IMR-90 (cell line): ENCODE measurements at regions not wholly inside any gene's neighbourhood (a gene's known extent, or its start where the extent isn't known, plus 50 kb on each side); places are given as distances from the start of the nearest gene placed in this dataset.

Source experiments
- ATAC-seq: fragments of 200-7000 bp; cut with Tn5 transposase; 2 replicates; pipeline ENCODE4 v1.9.1; 2020; ENCODE audit warnings: low read depth, mild to moderate bottlenecking, moderate library complexity
- BruUV-seq: library from RNA; stranded (reverse); fragments of 400-500 nt; replicated peaks from 2 replicates; lab custom pipeline; 2021; lab: Mats Ljungman, UMichigan
- CTCF ChIA-PET: fragments of 300-600 bp; formaldehyde crosslinking; extraction: SDS; loops from one replicate; lab custom pipeline; 2021; ENCODE audit warnings: antibody characterized with exemption; lab: Yijun Ruan, JAX
- POLR2A ChIA-PET: fragments of 300-600 bp; sonication (Branson Sonifier 250); formaldehyde crosslinking; loops from one replicate; lab custom pipeline; 2022; ENCODE audit warnings: antibody characterized with exemption; ENCODE audit not compliant: unreplicated experiment; lab: Charles Lee
- DNase-seq: peaks from one replicate; pipeline ENCODE4 v3.0.0; 2013
- H2AFZ ChIP-seq: replicated peaks from 2 replicates; pipeline ENCODE3; 2013; ENCODE audit warnings: low read length, mild to moderate bottlenecking; ENCODE audit not compliant: poor library complexity
- H2AK5ac ChIP-seq: 2 replicates; pipeline ENCODE4 v1.6.1; 2013; ENCODE audit warnings: low read depth, low read length, inconsistent platforms
- H2AK9ac ChIP-seq: replicated peaks from 2 replicates; pipeline ENCODE3; 2013; ENCODE audit warnings: mild to moderate bottlenecking, low read depth, low read length, moderate library complexity; ENCODE audit not compliant: poor library complexity
- H2BK120ac ChIP-seq: 2 replicates; pipeline ENCODE4 v1.6.1; 2013; ENCODE audit warnings: low read depth, low read length, inconsistent platforms
- H2BK15ac ChIP-seq: 3 replicates; pipeline ENCODE4 v1.6.1; 2013; ENCODE audit warnings: low read depth, low read length, inconsistent platforms
- H2BK20ac ChIP-seq: 2 replicates; pipeline ENCODE4 v1.6.1; 2013; ENCODE audit warnings: low read depth, mild to moderate bottlenecking, inconsistent platforms, low read length, moderate library complexity
- H2BK5ac ChIP-seq: 2 replicates; pipeline ENCODE4 v1.6.1; 2013; ENCODE audit warnings: mild to moderate bottlenecking, low read depth, low read length, inconsistent platforms; ENCODE audit not compliant: poor library complexity, severe bottlenecking
- H3K14ac ChIP-seq: replicated peaks from 2 replicates; pipeline ENCODE4 v1.6.1; 2013; ENCODE audit warnings: low read depth, low read length, inconsistent platforms
- H3K18ac ChIP-seq: 2 replicates; pipeline ENCODE4 v1.6.1; 2013; ENCODE audit warnings: low read depth, low read length, control low read depth
- H3K23ac ChIP-seq: 2 replicates; pipeline ENCODE4 v1.6.1; 2013; ENCODE audit warnings: low read depth, low read length, inconsistent platforms
- H3K27ac ChIP-seq: 2 replicates; pipeline ENCODE4 v1.5.1; 2013; ENCODE audit warnings: mild to moderate bottlenecking, control low read depth, low read length; ENCODE audit not compliant: insufficient read depth
- H3K27me3 ChIP-seq: 2 replicates; pipeline ENCODE4 v1.6.1; 2013; ENCODE audit warnings: low read length; ENCODE audit not compliant: control insufficient read depth, insufficient read depth
- H3K36me3 ChIP-seq: 2 replicates; pipeline ENCODE4 v1.6.1; 2013; ENCODE audit warnings: low read length, mixed read lengths; ENCODE audit not compliant: control insufficient read depth, insufficient read depth
- H3K4ac ChIP-seq: 2 replicates; pipeline ENCODE4 v1.6.1; 2013; ENCODE audit warnings: low read depth, low read length, inconsistent platforms
- H3K4me1 ChIP-seq: 2 replicates; pipeline ENCODE4 v1.6.1; 2013; ENCODE audit warnings: low read length, mixed read lengths; ENCODE audit not compliant: control insufficient read depth, insufficient read depth
- H3K4me2 ChIP-seq: 2 replicates; pipeline ENCODE4 v1.6.1; 2013; ENCODE audit warnings: low read depth, mild to moderate bottlenecking, control low read depth, low read length, moderate library complexity
- H3K4me3 ChIP-seq: 2 replicates; pipeline ENCODE4 v1.5.1; 2013; ENCODE audit warnings: low read depth, mild to moderate bottlenecking, control low read depth, low read length, moderate library complexity; ENCODE audit not compliant: insufficient read depth
- H3K56ac ChIP-seq: 2 replicates; pipeline ENCODE4 v1.6.1; 2013; ENCODE audit warnings: low read length, inconsistent platforms; ENCODE audit not compliant: insufficient read depth; ENCODE audit errors: extremely low read depth
- H3K79me1 ChIP-seq, 2 experiments: 2 replicates each; pipeline ENCODE4 v1.6.1; 2013; ENCODE audit warnings: low read length in 2 of 2, inconsistent platforms in 1 of 2, low read depth in 1 of 2
- H3K9ac ChIP-seq: 2 replicates; pipeline ENCODE4 v1.6.1; 2013; ENCODE audit warnings: low read depth, low read length, control low read depth
- H3K9me1 ChIP-seq: 2 replicates; pipeline ENCODE4 v1.6.1; 2013; ENCODE audit warnings: low read length, inconsistent platforms; ENCODE audit not compliant: insufficient read depth
- H3K9me3 ChIP-seq: 2 replicates; pipeline ENCODE4 v1.6.1; 2013; ENCODE audit warnings: low read length; ENCODE audit not compliant: control insufficient read depth, insufficient read depth
- H4K20me1 ChIP-seq: 2 replicates; pipeline ENCODE4 v1.6.1; 2013; ENCODE audit warnings: low read length, inconsistent platforms; ENCODE audit not compliant: insufficient read depth
- H4K5ac ChIP-seq: 2 replicates; pipeline ENCODE4 v1.6.1; 2013; ENCODE audit warnings: mild to moderate bottlenecking, low read depth, low read length, control low read depth
- H4K8ac ChIP-seq, 2 experiments: 2 replicates each; pipeline ENCODE4 v1.6.1; 2013; ENCODE audit warnings: low read depth in 2 of 2, low read length in 2 of 2, control low read depth in 1 of 2, inconsistent platforms in 1 of 2
- H4K91ac ChIP-seq: 2 replicates; pipeline ENCODE4 v1.6.1; 2013; ENCODE audit warnings: low read depth, low read length, inconsistent platforms; ENCODE audit not compliant: insufficient read depth
- BHLHE40 ChIP-seq: fragments of 150-350 bp; IDR thresholded peaks from 2 replicates; pipeline ENCODE4 v1.6.1; 2016; ENCODE audit warnings: mild to moderate bottlenecking, low read depth, low read length
- CEBPB ChIP-seq: IDR thresholded peaks from 2 replicates; pipeline ENCODE4 v1.6.1; 2012; ENCODE audit warnings: low read depth, low read length, improper control_type of control experiment
- CTCF ChIP-seq: conservative IDR thresholded peaks from 2 replicates; pipeline ENCODE4 v1.5.1; 2012; ENCODE audit warnings: mild to moderate bottlenecking, low read depth, low read length, improper control_type of control experiment
- FOS ChIP-seq: fragments of 150-350 bp; IDR thresholded peaks from 2 replicates; pipeline ENCODE4 v1.6.1; 2016; ENCODE audit warnings: low read depth, low read length
- MAFK ChIP-seq: IDR thresholded peaks from 2 replicates; pipeline ENCODE4 v1.6.1; 2012; ENCODE audit warnings: low read depth, low read length, improper control_type of control experiment
- MXI1 ChIP-seq: IDR thresholded peaks from 2 replicates; pipeline ENCODE4 v1.6.1; 2012; ENCODE audit warnings: low read depth, mild to moderate bottlenecking, low read length, moderate library complexity, borderline replicate concordance
- NFE2L2 ChIP-seq: fragments of 150-350 bp; IDR thresholded peaks from 2 replicates; pipeline ENCODE4 v1.6.1; 2016; ENCODE audit warnings: low read depth, mild to moderate bottlenecking, low read length
- POLR2A ChIP-seq: IDR thresholded peaks from 2 replicates; pipeline ENCODE4 v1.6.1; 2012; ENCODE audit warnings: mild to moderate bottlenecking, low read depth, low read length
- RAD21 ChIP-seq: IDR thresholded peaks from 2 replicates; pipeline ENCODE4 v1.6.1; 2012; ENCODE audit warnings: low read length, improper control_type of control experiment
- RCOR1 ChIP-seq: IDR thresholded peaks from 2 replicates; pipeline ENCODE4 v1.6.1; 2012; ENCODE audit warnings: mild to moderate bottlenecking, low read length, improper control_type of control experiment; ENCODE audit not compliant: insufficient replicate concordance
- RFX5 ChIP-seq: IDR thresholded peaks from 2 replicates; pipeline ENCODE4 v1.8.0; 2012; ENCODE audit warnings: low read depth, mild to moderate bottlenecking, low read length, moderate library complexity
- WGBS, 2 experiments: methylation state at CpG; one replicate each; pipeline versions ENCODE4 v1.1.5 to v1.1.7; 2013; ENCODE audit warnings: missing lambda C conversion rate in 2 of 2; ENCODE audit not compliant: insufficient read length in 1 of 2; ENCODE audit errors: extremely low coverage in 2 of 2; 5-methylcytosine and 5-hydroxymethylcytosine counted together
- dilution Hi-C: fragments of 300-500 bp; cut with HindIII; formaldehyde crosslinking; loops from one replicate; pipeline ENCODE4 v1.14.3; 2018; ENCODE audit warnings: low sequenced_read_pairs; ENCODE audit not compliant: unreplicated experiment
- in situ Hi-C: fragments of 300-500 bp; cut with MboI; formaldehyde crosslinking; loops from 3 replicates; pipeline ENCODE4 v1.14.3; 2019; ENCODE audit warnings: low sequenced_read_pairs, inconsistent platforms, mixed read lengths
- intact Hi-C: fragments of 100-400 bp; cut with micrococcal nuclease; formaldehyde crosslinking; loops from 2 replicates; pipeline ENCODE4 v1.10.0; 2022
- TF ChIP-seq, protein P1 (sequence below): fragments of 150-350 bp; IDR thresholded peaks from 2 replicates; pipeline ENCODE4 v1.6.1; 2016; ENCODE audit warnings: low read depth, mild to moderate bottlenecking, low read length, moderate library complexity, borderline replicate concordance

GRCh38 chr12:28604240-28604639 lies 414.0 kb downstream of the CCDC91 start:
- POLR2A ChIA-PET, result no interaction called here
- WGBS, 2 experiments, result no CpG with 5 or more reads among the region's 1 CpG
- dilution Hi-C loops, result no loop called here

More at GRCh38 chr12:28604240-28604639, 414.0 kb downstream of the CCDC91 start:
- H4K8ac ChIP-seq, result no peak overlapping the region
- H4K5ac ChIP-seq, result no peak overlapping the region
- intact Hi-C loops (no loop called here), in situ Hi-C loops (no loop called here)
- H2BK15ac ChIP-seq, result no peak overlapping the region
- H3K23ac ChIP-seq, result no peak overlapping the region
- H3K14ac ChIP-seq, result no peak overlapping the region
- no TSS peak for BruUV-seq
- no peaks in the 10 kb centered on the region for H3K27me3 ChIP-seq
- ATAC-seq, result no peak
- no peak overlapping the region for H3K56ac ChIP-seq
- H3K9me3 ChIP-seq, result peaks cover 11% of the 10 kb centered on the region
- no peak overlapping the region for H3K27ac ChIP-seq
- no peak overlapping the region for H4K91ac ChIP-seq
- no peak overlapping the region for H3K18ac ChIP-seq
- no peaks in the 10 kb centered on the region for H3K79me1 ChIP-seq
- no peak overlapping the region for H2BK20ac ChIP-seq
- CTCF ChIA-PET, result no interaction called here
- H3K4me2 ChIP-seq, result no peak overlapping the region
- TF ChIP-seq NFE2L2 (no peak), BHLHE40 (no peak), RCOR1 (no peak), POLR2A (no peak), CTCF (no peak), FOS (no peak), MXI1 (no peak), MAFK (no peak), RFX5 (no peak), CEBPB (no peak), RAD21 (no peak)
- TF ChIP-seq, protein P1, sequence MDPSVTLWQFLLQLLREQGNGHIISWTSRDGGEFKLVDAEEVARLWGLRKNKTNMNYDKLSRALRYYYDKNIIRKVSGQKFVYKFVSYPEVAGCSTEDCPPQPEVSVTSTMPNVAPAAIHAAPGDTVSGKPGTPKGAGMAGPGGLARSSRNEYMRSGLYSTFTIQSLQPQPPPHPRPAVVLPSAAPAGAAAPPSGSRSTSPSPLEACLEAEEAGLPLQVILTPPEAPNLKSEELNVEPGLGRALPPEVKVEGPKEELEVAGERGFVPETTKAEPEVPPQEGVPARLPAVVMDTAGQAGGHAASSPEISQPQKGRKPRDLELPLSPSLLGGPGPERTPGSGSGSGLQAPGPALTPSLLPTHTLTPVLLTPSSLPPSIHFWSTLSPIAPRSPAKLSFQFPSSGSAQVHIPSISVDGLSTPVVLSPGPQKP, result no peak
- H3K4me3 ChIP-seq, result no peak overlapping the region
- no peak overlapping the region for H2AFZ ChIP-seq
- no peak overlapping the region for H2BK120ac ChIP-seq
- no peaks in the 10 kb centered on the region for H3K36me3 ChIP-seq
- no peak overlapping the region for H3K4ac ChIP-seq
- H2AK9ac ChIP-seq, result no peak overlapping the region
- H3K4me1 ChIP-seq, result no peaks in the 10 kb centered on the region
- H2AK5ac ChIP-seq, result no peak overlapping the region
- no peak for DNase-seq
- H2BK5ac ChIP-seq, result no peak overlapping the region
- H3K9ac ChIP-seq, result no peak overlapping the region
- H3K9me1 ChIP-seq, result no peaks in the 10 kb centered on the region; the same call in 1 of the 2 replicates
- no peaks in the 10 kb centered on the region for H4K20me1 ChIP-seq
